ENCODE measurements at regions not wholly inside any gene's neighbourhood (a gene's known extent, or its start where the extent isn't known, plus 50 kb on each side); places are given as distances from the start of the nearest gene placed in this dataset.

DNA sequence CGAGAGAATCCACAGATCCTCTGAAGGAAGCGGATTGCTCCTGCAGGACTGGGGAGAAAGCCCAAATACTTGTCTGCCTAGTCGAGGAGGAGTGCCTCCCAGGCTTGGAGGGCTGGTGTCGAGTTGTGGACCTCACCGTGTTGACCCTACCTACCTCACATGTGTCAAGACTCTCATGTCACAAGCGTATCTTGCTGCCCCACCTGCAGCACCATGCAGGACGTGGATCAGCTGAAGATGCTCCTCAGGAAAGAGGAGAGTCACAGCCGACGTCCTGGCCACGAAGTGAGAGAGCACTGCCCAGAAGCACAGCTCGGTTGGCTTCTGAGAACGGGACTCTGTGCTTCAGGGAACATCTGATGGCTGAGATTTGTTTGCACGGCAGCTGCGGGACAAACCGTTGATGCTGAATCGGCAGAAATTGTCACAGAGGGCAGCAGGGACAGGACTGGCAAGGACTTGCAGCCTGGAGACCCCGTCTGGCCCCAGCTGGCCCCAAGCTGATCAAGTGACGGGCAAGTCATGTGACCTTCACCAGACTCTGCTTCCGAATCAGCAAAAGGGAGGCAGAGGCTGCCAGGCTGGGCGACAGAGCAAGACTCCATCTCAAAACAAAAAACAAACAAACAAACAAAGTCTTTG is 119.1 kb upstream of the ITGA1 start:
- no peak for DNase-seq (ENCODE audit: low read depth in 4 of 4, low spot score in 1 of 4)

DNA sequence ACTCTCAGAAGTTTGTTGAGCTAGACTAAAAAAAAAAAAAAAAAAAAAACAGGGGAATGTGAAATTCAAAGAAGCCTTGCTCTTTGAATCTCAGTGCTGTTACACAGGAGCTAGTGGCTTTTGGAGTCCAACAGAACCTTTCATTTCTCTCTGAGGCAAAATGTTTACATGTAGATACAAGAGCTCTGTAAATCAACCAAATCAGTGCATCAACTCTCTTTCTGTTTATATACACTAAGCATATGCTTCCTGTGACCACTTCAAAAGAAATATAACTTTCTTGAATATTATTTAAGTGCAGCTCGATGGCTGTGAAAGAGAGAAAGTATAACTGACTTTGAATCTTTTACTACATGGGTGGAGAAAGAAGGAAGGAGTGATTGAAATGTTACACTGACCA is 115.3 kb upstream of the ITGA1 start:
- DNase-seq (ENCODE audit: low read depth in 4 of 4, low spot score in 1 of 4), result no peak

DNA sequence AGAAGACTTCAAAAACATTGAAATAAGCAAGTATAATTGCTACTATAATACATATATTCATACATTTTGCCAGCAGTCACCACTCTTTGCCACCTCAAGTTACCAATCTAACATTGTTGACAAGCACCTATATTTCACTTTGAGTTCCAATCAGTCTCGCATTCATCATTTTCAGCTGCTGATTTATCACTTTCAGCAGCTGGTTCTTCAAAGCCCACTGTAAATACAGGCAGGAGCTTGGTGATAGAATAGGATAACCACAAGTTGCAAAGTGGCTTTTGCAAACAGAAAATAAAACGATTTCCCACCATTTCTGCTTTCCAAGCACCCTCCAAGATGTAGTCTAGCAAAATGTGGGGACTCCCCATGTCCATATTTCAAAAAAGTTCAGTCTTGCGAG is 114.2 kb upstream of the ITGA1 start:
- no peak for DNase-seq (ENCODE audit: low read depth in 4 of 4, low spot score in 1 of 4)

DNA sequence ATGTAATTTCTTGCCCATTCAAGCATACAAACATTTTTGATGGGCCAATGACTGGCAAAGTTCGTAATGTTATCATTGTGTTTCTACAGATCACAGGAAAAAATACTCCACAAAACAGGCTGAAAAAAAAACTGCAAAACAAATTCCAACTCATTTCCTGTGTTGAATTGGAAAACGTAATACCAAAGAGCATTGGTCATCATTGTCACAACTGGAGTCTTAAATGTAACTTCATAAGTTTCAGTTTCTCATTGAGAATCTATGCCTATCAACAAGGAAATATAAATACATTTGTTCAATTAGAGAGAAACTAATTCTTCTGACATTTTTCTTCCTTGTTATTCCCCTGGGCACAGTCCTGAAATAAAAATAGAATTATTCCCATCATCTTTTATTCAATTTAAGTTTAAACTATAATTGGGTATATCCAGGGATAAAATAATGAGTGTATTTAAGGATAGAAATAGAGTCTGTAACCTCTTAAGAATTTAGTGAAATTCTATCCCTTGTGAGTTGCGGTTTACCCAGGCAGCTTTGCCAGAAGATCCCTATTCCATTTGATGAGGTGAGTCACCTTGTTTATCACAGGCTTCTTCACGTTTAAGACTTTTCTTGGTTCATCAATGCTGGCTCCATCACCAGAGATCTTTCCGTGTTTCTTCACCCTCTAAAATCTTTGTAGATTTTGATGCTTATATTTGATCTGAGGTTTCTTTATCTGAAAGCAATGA is 112.7 kb upstream of the ITGA1 start:
- no peak for DNase-seq (ENCODE audit: low read depth in 4 of 4, low spot score in 1 of 4)

DNA sequence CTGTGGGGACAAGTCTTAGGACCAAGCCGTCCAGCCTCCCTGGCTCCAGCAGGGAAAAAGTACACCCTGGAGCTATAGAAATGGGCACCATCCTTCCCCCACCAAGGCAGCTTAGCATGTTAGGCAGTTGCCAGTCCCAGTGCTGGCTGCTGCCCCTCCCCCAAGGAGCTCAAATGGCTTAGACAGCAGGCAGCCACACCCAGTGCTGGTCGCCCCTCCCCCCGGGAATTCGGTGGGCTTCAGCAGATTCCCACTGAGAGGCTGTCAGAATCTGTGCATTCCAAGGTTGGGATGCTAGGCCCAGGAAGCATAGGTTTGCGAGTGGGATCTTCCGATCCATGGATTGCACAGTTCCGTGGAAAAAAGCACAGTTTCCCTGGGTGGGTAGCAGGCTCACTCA is 105.2 kb upstream of the ITGA1 start:
- no peak for DNase-seq (ENCODE audit: low read depth in 4 of 4, low spot score in 1 of 4)

DNA sequence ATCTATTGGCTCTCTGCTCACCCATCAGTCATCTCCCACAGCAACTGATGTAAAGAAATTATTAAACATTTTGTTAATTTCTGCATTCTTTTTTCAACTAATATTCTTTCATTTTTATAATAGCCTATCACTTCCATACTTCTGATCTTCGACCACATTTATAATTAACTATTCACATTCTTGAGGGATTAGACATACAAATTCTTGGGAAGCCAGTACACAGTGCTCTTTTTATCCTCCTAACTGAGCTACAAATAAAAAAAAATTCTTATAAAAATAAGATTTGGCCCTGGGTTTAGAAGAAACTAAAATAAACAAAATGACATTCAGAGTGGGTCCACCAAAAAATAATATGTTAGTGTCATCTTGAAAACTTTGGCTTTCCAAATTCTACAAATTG is 103.7 kb upstream of the ITGA1 start:
- DNase-seq (ENCODE audit: low read depth in 4 of 4, low spot score in 1 of 4), result no peak

DNA sequence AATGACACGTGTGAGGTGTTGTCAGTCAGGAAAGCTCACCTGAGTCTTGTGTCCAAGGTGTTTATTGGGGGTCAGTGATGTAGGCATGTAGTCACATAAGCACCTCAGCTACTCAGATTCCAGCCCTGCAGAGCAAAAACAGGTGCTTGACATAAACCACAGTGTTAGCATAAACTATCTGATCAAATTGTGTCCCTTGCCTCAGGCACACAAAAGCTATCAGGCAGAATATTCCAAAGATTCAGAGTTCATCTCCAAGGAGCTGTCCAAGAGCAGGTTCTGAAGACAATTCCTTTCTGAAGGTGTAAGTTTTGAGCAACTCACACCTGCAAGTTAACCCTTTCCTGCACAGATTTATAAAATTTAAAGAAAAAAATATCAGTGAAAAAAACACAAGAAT is 102.2 kb upstream of the ITGA1 start:
- DNase-seq (ENCODE audit: low read depth in 4 of 4, low spot score in 1 of 4), result no peak

DNA sequence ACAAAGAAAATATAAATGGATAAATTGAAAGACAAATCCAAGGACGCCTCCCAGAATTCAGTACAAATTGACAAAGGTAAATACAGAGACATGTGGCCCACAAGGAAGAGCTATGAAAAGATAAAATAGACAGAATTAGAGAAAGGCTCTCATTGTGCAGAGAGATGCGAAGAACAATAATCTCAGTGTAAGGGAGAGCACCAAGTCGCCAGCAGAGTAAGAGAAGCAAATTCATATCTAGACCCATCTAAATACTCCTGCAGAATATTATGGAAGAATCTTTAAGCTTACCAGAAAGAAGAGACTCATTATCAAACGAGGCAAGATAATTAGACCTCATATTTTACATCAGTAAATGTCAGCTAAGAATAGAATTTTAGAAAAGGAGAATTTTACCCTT is 101.7 kb upstream of the ITGA1 start:
- DNase-seq (ENCODE audit: low read depth in 4 of 4, low spot score in 1 of 4), result no peak

DNA sequence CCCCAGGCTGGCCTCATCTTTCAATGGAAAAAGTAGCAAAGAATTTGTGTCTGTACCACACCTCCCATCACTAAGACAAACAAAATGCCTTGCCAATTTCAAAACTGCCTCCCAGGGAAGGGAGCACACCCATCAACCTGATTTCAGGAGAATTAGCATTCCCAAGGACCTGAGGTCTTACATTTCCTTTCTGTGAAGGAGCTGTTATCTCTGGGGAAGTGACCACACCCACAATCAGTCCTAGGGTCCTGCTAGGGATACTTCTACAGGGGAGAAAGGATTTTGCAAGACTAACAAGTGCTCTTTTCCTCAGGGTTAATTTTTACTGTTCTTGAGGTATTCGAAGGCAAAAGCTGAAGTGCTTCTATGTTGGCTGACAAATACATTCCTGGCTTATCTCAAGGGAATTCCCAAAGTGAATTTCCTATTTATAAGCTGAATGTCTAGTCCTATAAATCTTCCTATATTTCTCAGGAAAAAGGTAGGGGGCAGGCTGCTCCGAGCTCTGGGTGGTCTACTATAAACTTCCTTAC is 97.4 kb upstream of the ITGA1 start:
- no peak for DNase-seq (ENCODE audit: low read depth in 4 of 4, low spot score in 1 of 4)

DNA sequence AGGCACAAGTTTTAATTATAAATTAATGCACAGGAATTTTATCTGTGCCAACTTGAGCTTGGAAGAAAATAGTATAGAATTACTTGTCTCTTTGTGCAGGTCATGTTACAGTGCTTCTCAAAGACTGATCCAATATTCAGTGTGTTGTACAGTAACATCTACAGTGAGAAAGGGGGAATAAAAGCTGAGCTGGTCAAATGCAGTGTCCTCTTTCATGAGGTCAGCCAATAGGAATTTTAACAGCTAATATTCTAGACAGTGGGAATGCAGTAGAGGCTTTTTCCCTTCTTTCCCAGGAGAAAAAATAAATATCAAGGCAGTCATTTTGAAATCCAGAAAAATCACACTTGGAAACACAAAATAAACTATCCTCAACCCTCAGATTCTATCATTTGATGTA is 95.7 kb upstream of the ITGA1 start:
- DNase-seq (ENCODE audit: low read depth in 4 of 4, low spot score in 1 of 4), result no peak

DNA sequence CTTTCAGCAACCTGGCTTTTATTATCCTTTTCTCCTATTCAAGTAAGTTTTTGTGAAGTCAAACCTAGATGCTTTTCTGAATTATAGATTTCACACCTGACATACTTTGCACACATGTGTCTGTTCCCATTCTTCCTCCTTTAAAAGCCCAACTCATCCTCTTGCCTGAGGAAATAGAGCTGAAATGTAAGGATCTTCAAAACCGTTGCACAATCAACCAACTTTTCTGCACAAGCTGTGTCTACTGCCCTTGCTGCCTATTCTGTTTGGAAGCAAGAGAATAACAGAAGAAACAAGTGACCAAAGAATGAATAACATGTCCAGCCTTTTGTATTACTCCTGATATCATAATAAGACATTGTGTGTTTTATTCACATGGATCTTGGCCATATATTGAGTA is 95.1 kb upstream of the ITGA1 start:
- no peak for DNase-seq (ENCODE audit: low read depth in 4 of 4, low spot score in 1 of 4)

DNA sequence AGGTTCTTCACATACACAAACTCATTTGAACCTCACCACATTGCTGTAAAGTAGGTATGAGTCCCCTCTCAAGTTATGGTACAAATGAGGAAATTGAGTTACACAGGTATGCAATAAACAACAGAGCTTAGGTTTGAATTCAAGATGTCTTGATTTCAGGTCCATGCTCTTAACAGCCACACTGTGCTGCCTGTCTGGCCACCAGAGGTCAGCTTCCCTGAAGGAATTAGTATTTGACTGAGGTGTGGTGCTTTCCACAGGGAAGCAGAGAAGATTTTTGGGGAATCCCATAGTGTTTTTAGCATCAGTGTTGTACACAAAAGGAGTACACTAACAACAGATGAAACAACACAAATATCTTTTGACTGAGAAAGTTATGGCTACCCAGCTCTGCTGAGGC is 94.4 kb upstream of the ITGA1 start:
- no peak for DNase-seq (ENCODE audit: low read depth in 4 of 4, low spot score in 1 of 4)

DNA sequence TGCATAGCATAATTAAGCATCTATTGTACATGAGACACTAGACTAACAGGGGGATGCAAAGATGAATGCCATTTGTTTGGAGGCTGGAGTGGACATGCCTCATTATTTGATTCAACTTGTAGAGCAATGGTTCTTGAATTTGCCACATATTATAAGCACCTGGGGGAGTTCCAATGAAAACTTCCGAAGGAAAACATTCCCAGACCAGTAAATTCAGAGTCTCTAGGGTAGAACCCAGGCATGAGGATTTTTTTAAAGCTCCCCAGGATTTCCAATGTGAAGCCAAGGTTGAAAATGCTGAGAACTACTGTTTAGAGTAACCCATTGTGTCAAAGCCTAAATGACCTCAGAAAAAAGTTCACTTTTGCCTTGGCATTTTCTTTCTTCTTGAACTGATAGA is 93.9 kb upstream of the ITGA1 start:
- DNase-seq (ENCODE audit: low read depth in 4 of 4, low spot score in 1 of 4), result no peak

DNA sequence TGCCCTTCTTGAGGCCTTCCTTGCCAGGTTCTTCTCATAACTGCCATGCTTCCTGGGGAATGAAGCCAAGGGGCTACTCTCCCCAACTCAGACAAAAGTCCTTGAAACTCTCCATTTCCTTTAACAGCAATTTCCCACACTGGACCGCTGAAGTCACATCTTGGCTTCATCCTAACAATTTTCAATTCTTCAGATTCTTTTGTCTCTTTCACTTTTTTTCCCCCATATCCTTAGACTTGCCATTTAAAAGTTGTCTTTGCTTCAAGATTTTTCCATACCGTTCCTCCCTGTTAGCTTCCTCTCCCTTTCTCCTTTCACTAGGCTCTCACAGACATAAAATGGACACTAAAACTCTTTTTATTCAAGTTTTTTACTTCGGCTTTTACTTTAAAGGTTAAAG is 93.1 kb upstream of the ITGA1 start:
- no peak for DNase-seq (ENCODE audit: low read depth in 4 of 4, low spot score in 1 of 4)

DNA sequence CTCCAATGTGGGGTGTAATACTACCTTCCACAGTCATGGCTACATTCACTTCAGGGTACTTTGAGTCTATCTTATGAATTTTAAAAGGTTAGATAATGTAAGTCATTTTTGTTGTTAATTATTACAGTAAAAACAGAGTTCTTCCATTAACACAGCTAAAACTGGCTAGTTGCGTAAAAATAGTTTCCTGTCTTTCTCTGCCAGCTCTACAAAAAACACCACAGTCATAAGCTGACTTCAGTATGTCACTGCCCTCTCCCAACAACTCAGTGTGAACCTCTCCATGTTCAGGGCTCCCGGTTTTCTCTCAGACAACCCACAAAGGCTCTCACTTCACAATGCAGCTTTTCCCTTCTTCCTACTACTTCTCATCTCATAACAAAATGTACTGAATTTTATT is 84.8 kb upstream of the ITGA1 start:
- DNase-seq (ENCODE audit: low read depth in 4 of 4, low spot score in 1 of 4), result no peak

DNA sequence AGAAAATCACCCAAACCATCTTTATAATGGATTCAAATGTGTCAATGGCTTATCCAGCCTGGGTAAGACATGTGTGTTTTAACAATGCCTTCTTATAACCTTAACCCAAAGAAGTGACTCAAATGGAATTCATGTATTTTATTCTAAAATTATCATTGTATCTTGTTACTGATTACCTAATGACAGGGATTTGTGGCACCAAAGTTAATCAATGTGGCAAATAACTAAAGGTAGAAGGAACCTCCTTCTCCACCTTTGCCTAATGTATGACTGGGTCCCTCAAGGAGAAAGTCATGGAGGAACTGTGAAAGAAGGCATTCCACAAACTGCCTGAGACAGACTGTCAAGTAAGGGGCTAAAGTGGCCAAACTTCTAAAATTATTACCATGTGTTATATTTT is 84.4 kb upstream of the ITGA1 start:
- no peak for DNase-seq (ENCODE audit: low read depth in 4 of 4, low spot score in 1 of 4)

DNA sequence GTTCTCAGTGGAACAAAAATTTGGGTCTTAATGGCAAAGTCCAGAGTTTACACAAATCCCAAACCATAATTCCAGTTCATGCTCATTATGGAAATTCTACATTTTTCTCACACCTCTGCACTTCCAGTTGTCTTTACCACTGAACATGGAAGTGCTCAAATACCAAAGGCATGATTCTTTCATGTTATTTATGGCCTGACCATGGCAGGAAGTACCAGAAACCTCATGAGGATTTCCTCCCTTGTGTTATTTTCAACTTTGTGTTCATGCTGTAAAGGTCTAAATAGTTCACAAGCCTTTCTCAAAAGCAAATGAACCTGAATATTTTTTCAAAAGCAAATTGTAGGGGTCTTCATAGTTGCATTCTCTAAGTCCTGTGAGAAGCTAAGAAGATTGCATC is 82.0 kb upstream of the ITGA1 start:
- DNase-seq (ENCODE audit: low read depth in 4 of 4, low spot score in 1 of 4), result no peak

DNA sequence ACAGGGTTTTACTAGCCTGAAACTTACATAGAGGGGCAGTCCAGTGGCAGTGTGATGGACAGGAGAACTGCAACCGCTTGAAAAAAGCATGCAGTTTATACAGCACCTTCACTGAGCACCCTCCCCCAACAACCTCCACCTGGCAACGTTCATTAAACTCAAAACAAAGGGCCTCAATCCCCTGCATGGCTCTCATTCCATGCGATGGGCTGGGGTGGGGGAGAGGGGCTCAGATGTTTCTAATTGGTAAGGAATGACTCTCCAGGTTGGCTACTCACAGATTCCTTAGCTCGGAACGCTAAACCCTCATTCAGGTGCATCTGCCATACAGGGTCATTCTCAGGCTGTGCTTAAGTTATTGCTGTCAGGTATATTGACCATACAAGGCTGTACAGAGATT is 80.9 kb upstream of the ITGA1 start:
- no peak for DNase-seq (ENCODE audit: low read depth in 4 of 4, low spot score in 1 of 4)

DNA sequence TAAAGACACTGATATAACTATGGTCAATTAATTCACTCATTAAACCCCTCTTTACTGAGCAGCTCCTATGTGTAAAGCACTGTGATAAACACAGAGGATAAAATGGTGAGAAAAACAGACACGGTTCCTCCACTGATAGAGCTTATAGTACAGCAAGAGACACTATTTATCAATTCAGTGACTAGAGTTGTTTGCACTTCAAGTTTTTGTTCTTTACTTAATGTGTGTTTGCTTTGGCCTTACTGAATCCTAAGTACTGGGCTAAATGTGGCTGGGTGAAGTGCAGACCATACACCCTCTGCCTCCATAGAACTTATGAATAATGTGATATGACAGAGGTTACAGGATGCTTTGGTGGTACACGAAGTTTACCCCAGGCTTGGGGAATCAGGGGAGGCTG is 80.1 kb upstream of the ITGA1 start:
- no peak for DNase-seq (ENCODE audit: low read depth in 4 of 4, low spot score in 1 of 4)

DNA sequence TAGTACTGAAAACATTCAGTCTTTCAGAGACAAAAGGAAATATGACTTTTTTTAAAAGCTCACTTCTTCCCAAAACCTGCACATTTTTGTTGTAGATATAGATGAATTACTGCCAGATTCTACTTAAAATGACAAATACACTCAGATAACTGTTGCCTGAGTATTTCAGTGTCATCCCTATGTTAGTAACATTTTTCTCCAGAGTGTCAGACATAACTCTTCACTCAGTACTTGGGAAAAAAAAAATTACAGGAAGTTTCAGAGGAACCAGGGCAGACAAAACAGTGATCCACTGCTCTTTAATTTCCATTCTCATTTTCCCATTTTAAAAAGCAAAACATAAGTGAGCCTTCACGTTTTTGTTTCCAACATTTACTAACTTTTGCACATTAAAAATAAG is 79.3 kb upstream of the ITGA1 start:
- no peak for DNase-seq (ENCODE audit: low read depth in 4 of 4, low spot score in 1 of 4)

DNA sequence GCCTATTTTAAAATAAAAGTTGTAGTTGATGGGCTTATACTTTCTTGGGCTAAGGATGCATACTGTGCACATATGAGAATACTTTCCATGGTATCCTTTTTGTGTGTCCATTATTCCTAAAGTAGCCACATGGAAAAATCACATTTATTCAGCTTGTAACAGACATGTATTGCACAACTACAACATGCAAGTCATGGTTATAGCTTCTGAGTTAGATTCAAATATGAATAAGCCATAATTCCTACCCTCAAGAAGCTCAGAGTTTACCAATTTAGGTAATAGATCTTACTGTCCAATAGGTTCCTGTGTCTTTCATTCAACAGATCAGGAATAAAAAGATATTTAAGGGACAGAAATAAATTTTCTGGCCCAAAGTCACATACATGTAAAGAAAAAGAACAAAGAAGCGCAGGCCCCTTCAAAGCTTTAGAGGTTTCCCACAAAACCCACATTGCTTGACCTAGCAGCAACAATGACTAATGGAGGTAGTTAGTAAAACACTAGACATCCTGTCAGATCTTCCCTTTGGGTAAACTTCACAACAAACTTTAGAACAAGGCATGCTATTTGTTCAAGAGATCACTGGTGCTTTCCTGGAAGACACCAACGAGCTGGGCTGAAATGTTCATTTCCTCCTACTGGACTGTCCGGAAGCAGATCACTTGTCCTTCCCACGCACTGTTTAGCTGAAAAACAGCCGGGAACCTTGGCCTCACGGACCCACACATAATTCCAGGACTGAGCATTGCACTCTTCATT is 78.4 kb upstream of the ITGA1 start:
- DNase-seq (ENCODE audit: low read depth in 4 of 4, low spot score in 1 of 4), result no peak

DNA sequence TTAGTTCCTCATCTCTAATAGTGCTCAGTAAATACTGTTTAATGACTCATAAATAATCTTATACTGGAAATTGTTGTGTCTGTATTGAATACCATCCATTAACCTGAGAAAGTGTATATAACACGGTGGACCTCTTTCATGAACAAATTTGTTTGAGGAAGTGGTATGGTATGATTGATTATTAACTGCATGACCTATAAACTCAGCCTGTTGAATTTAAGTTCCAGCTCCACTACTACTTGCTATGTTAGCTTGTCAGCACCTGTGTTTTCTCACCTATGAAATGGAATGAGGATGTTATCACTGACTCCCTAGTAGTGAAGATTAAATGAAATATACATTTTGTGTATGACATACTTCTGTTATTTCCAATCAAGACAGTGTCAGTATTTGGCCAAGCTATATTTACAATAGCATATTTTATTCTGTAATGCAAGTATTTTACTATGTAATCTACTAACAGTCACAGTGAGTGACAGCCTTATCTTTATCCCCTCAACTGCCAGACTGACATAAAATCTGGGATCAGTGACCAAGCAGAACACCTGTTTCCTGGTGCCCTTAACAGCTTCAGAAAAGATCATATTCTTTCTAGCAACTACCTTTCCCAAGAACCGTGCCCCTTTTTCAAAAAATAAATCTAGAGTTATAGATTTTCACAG is 77.3 kb upstream of the ITGA1 start:
- DNase-seq (ENCODE audit: low read depth in 4 of 4, low spot score in 1 of 4), result no peak
